ENCODE measurements at regions not wholly inside any gene's neighbourhood (a gene's known extent, or its start where the extent isn't known, plus 50 kb on each side); places are given as distances from the start of the nearest gene placed in this dataset.

DNA sequence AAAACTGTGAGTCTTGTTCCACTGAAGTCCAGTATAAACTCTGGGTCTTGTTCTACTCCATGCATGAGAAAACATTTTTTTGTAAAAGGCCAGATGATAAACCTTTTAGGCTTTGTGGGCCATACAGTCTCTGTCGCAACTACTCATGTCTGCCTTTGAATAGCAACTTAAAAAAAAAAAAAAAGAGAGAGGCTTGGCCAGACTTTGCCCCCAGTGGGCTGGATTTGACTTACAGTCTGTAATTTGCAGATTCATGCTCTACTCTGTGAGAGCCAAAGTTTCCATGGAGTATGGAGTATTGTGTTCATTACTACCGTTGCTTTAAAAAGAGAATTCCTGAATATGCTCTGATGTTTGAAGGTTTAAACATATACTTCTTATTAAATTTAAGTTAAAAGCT lies 654.9 kb upstream of the PKN2 start:
- TF ChIP-seq, protein P1, sequence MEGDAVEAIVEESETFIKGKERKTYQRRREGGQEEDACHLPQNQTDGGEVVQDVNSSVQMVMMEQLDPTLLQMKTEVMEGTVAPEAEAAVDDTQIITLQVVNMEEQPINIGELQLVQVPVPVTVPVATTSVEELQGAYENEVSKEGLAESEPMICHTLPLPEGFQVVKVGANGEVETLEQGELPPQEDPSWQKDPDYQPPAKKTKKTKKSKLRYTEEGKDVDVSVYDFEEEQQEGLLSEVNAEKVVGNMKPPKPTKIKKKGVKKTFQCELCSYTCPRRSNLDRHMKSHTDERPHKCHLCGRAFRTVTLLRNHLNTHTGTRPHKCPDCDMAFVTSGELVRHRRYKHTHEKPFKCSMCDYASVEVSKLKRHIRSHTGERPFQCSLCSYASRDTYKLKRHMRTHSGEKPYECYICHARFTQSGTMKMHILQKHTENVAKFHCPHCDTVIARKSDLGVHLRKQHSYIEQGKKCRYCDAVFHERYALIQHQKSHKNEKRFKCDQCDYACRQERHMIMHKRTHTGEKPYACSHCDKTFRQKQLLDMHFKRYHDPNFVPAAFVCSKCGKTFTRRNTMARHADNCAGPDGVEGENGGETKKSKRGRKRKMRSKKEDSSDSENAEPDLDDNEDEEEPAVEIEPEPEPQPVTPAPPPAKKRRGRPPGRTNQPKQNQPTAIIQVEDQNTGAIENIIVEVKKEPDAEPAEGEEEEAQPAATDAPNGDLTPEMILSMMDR (IDR thresholded peaks at IDR 0.05; ENCODE audit: low read length): no peak
- TF ChIP-seq EZH2 (optimal IDR thresholded peaks at IDR 0.05; ENCODE audit: low read depth, low read length) (no peak), EZH2phosphoT487 (IDR thresholded peaks at IDR 0.05; ENCODE audit: low read length) (no peak)
